ENCODE measurements at regions not wholly inside any gene's neighbourhood (a gene's known extent, or its start where the extent isn't known, plus 50 kb on each side); places are given as distances from the start of the nearest gene placed in this dataset.

DNA sequence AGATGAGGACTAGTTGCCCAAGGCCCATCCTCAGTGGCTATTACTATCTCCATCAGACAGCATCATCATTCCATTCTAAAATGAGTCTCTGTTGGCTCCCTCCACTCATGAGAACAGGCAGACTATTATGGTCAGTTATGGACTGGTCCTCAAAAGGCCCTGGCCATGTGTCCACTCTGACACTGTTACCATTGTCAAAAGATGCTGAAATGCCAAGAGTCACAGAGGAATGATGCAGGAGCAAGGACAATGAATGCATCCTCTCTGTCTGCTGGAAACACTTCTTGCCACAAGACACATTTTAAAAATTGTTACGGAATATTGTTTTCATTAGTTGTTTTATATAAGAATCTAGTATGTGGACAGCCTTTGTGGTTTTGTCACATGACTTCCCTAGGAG is 53.3 kb upstream of the STT3B start:
- Histone ChIP-seq H3K4me2 (ENCODE audit: low read length) (no peak overlapping the region), H3K9me3 (ENCODE audit: control insufficient read depth, low read length) (no peaks in the 10 kb centered on the region), H2AFZ (no peak overlapping the region), H3K4me3 (ENCODE audit: low read depth, low read length) (no peak overlapping the region), H3K79me2 (no peaks in the 10 kb centered on the region), H3K4me1 (no peaks in the 10 kb centered on the region), H3K9ac (no peak overlapping the region), H3K36me3 (ENCODE audit: control insufficient read depth, insufficient read depth, low read length) (no peaks in the 10 kb centered on the region), H3K27ac (no peak overlapping the region), H3K27me3 (ENCODE audit: control insufficient read depth, insufficient read depth, low read length) (no peaks in the 10 kb centered on the region)
- TF ChIP-seq, protein P1, sequence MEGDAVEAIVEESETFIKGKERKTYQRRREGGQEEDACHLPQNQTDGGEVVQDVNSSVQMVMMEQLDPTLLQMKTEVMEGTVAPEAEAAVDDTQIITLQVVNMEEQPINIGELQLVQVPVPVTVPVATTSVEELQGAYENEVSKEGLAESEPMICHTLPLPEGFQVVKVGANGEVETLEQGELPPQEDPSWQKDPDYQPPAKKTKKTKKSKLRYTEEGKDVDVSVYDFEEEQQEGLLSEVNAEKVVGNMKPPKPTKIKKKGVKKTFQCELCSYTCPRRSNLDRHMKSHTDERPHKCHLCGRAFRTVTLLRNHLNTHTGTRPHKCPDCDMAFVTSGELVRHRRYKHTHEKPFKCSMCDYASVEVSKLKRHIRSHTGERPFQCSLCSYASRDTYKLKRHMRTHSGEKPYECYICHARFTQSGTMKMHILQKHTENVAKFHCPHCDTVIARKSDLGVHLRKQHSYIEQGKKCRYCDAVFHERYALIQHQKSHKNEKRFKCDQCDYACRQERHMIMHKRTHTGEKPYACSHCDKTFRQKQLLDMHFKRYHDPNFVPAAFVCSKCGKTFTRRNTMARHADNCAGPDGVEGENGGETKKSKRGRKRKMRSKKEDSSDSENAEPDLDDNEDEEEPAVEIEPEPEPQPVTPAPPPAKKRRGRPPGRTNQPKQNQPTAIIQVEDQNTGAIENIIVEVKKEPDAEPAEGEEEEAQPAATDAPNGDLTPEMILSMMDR (IDR thresholded peaks at IDR 0.05): no peak

DNA sequence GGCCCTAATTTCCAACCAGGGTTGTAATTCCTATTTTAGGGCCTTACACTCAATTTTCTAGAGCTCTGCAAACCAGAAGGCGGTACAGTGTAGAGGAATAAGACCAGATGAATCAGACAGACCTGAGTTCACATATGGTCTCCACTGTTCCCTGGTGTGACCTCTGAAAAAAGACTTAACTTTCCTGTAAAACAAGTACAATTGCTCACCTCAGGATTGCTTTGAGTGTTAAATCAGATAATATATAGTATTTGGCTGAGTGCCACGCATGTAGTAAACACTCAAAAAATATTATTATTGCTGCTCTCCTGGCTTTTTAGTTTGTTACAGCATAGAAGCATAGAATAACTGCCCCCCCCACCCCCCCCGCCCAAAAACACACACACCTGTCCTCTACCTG is 51.0 kb upstream of the STT3B start:
- TF ChIP-seq, protein P1 (IDR thresholded peaks at IDR 0.05): no peak

DNA sequence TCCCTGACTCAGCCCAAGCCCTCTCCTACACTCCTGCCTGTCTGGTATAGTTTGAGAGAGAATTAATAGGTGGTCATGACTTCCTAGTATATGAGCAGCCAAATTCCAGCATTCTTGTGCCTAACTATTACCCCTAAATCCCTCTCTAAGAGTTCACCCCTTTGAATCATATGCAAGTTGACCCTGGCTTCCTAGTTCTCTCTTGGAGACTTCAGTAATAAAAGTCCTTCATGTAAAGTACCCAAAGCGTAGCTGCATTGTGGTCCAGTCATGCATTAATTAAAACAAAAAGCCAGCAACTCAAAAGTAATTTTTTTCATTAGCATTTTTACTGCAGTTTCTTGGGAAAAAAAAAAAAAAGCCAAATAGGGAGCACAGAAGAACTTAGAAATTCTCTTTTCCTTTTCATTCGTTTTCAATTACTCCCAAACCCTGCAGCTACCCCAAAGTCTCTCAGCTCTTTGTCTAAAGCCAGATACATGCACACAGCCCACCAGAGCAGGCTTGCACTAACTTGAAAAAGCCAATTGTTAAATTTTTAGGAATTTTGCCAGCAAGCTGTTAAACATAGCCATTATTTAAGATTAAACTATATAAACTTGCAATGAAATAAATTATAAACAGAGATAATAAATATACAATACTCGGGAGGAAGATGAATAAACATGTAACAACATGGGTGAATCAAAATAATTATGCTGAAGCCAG is 50.1 kb upstream of the STT3B start:
- TF ChIP-seq, protein P1 (IDR thresholded peaks at IDR 0.05): no peak
- H3K4me3 ChIP-seq (ENCODE audit: low read depth, low read length): no peak overlapping the region
- H2AFZ ChIP-seq: no peak overlapping the region
- H3K79me2 ChIP-seq: no peaks in the 10 kb centered on the region
- no peak overlapping the region for H3K9ac ChIP-seq
- H3K36me3 ChIP-seq (ENCODE audit: control insufficient read depth, insufficient read depth, low read length): no peaks in the 10 kb centered on the region
- no peak overlapping the region for H3K4me2 ChIP-seq (ENCODE audit: low read length)
- H3K9me3 ChIP-seq (ENCODE audit: control insufficient read depth, low read length): no peaks in the 10 kb centered on the region
- H3K27ac ChIP-seq: no peak overlapping the region
- peaks cover 6% of the 10 kb centered on the region for H3K4me1 ChIP-seq
- no peaks in the 10 kb centered on the region for H3K27me3 ChIP-seq (ENCODE audit: control insufficient read depth, insufficient read depth, low read length)

More for the DNA sequence above, 51.0 kb upstream of the STT3B start:
- H3K9ac ChIP-seq: no peak overlapping the region
- H3K27me3 ChIP-seq (ENCODE audit: control insufficient read depth, insufficient read depth, low read length): no peaks in the 10 kb centered on the region
- no peaks in the 10 kb centered on the region for H3K79me2 ChIP-seq
- no peak overlapping the region for H3K4me2 ChIP-seq (ENCODE audit: low read length)
- H2AFZ ChIP-seq: no peak overlapping the region
- H3K4me1 ChIP-seq: peaks cover 6% of the 10 kb centered on the region
- no peak overlapping the region for H3K27ac ChIP-seq
- H3K9me3 ChIP-seq (ENCODE audit: control insufficient read depth, low read length): no peaks in the 10 kb centered on the region
- no peak overlapping the region for H3K4me3 ChIP-seq (ENCODE audit: low read depth, low read length)
- no peaks in the 10 kb centered on the region for H3K36me3 ChIP-seq (ENCODE audit: control insufficient read depth, insufficient read depth, low read length)

Data from parathyroid adenoma (tissue), 2 donors.